Pancreas (tissue), 10 donors: ENCODE measurements at regions not wholly inside any gene's neighbourhood (a gene's known extent, or its start where the extent isn't known, plus 50 kb on each side); places are given as distances from the start of the nearest gene placed in this dataset.
"Not testable (repeated sequence)": the region's sequence is repeated elsewhere in the genome, so short reads cannot be mapped to it uniquely, and the experiment has no call there.

ENCODE experiments used
- ATAC-seq, 4 donors: fragments of 200-7000 bp; cut with Tn5 transposase; one replicate each; pipeline versions ENCODE4 v1.8.0 to v1.9.1; 2020; ENCODE audit warnings: mild to moderate bottlenecking in 4 of 4, moderate library complexity in 4 of 4
- DNase-seq, 6 donors: peaks; one replicate each; pipeline ENCODE4 v3.0.0-alpha.2; 2020
- FAIRE-seq: peaks from 2 replicates; lab custom pipeline; 2012; peaks lifted over from hg19 to GRCh38; lab: Jason Lieb, UNC
- H3K27ac ChIP-seq, 4 donors: fragments of 200-600 bp; sonication (generic); 1 replicate in 3 of 4; 2 replicates in 1 of 4; pipeline versions ENCODE4 v1.5.0 to v1.8.0; 2020
- H3K27me3 ChIP-seq, 4 donors: fragments of 200-600 bp; one replicate each; pipeline ENCODE4 v1.8.0; 2021
- H3K36me3 ChIP-seq, 3 donors: fragments of 200-600 bp; sonication (generic) in 1 of 3; one replicate each; pipeline versions ENCODE4 v1.5.0 to v1.8.0; 2020 to 2021
- H3K4me1 ChIP-seq, 3 donors: fragments of 200-600 bp; one replicate each; pipeline ENCODE4 v1.8.0; 2021
- H3K4me3 ChIP-seq, 4 donors: fragments of 200-600 bp; sonication (generic) in 2 of 4; one replicate each; pipeline versions ENCODE4 v1.5.0 to v1.8.0; 2020 to 2021
- H3K9me3 ChIP-seq, 4 donors: fragments of 200-600 bp; one replicate each; pipeline ENCODE4 v1.8.0; 2021
- WGBS, 2 donors: extraction: QIAGEN DNeasy Blood & Tissue Kit; methylation state at CpG; one replicate each; pipeline ENCODE4 v1.1.7; 2013; 5-methylcytosine and 5-hydroxymethylcytosine counted together
- intact Hi-C, 3 donors: fragments of 100-400 bp; cut with DNase I; formaldehyde crosslinking; loops; one replicate each; pipeline versions ENCODE4 v1.11.1 to v1.14.2; 2022
- TF ChIP-seq, protein P1 (sequence below), 4 donors: fragments of 200-600 bp; sonication (generic) in 3 of 4; IDR thresholded peaks; one replicate each; pipeline versions ENCODE4 v1.5.0 to v1.8.0; 2021; ENCODE audit warnings: antibody characterized with exemption in 4 of 4
- donor health status: healthy with polysubstance abuse.
- donor health status: DM: no; HTN: no; CAD: no; lungs with moderate emphysema.
- donor health status: DM: no; HTN: no; CAD: no.
- donor health status: control.
- donor health status: control.
- donor health status: Bipolar disorder and iron deficiency.
- donor health status: DM: yes; HTN: yes; CAD: no.
- donor health status: DM: no; HTN: no; CAD: no.
- donor health status: DM: no; HTN: no; CAD: no.
- donor health status: DM: yes; HTN: yes; CAD: no.

DNA sequence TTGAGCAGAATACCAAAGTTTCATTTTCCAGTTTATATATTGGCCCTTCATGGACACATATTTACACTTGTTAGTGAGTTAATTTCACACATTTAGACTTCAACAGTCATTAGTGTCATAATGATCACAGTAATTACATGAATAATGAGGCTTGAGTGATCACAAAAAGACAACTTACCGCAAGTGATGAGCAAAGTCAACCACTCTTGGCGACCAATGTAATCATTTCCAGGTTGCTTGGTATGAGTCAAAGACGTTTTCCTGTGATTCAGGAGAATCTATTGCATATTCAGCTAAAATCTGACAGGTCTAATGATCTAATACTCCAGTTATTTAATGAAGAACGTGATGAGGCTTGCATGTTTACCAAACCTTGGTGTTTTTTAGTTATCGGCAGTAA lies 407.9 kb upstream of the TENM3 start:
- no peaks in the 10 kb centered on the region for H3K36me3 ChIP-seq
- H3K4me1 ChIP-seq: no peaks in the 10 kb centered on the region
- DNase-seq: no peak
- TF ChIP-seq, protein P1, sequence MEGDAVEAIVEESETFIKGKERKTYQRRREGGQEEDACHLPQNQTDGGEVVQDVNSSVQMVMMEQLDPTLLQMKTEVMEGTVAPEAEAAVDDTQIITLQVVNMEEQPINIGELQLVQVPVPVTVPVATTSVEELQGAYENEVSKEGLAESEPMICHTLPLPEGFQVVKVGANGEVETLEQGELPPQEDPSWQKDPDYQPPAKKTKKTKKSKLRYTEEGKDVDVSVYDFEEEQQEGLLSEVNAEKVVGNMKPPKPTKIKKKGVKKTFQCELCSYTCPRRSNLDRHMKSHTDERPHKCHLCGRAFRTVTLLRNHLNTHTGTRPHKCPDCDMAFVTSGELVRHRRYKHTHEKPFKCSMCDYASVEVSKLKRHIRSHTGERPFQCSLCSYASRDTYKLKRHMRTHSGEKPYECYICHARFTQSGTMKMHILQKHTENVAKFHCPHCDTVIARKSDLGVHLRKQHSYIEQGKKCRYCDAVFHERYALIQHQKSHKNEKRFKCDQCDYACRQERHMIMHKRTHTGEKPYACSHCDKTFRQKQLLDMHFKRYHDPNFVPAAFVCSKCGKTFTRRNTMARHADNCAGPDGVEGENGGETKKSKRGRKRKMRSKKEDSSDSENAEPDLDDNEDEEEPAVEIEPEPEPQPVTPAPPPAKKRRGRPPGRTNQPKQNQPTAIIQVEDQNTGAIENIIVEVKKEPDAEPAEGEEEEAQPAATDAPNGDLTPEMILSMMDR (IDR thresholded peaks at IDR 0.05): no peak
- ATAC-seq: no peak
- no peaks in the 10 kb centered on the region for H3K9me3 ChIP-seq
- no peak overlapping the region for H3K4me3 ChIP-seq
- no peak overlapping the region for H3K27ac ChIP-seq
- intact Hi-C loops: no loop called here
- 59 to 75% methylated on average over 5 of the region's 5 CpGs for WGBS, 2 donors
- H3K27me3 ChIP-seq: no peaks in the 10 kb centered on the region
- no peak for FAIRE-seq

DNA sequence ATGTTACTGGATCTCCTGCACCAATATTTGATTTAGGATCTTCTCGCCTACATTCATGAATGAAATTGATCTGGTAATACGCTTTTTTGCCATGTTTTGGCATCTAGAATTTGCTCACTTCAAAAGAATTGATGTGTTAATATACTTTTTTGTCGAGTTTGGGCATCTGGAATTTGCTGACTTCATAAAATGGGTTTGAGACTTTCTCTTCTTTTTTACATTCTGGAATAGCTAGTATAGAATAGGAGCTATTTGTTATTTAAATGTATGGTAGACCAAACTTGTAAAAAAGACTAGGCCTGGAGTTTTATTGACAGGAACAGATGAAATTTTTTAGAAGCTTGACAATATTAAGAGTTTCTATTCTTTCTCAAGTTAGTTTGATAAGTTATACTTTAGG lies 404.9 kb upstream of the TENM3 start:
- DNase-seq: no peak
- no peak for ATAC-seq
- Histone ChIP-seq H3K36me3 (no peaks in the 10 kb centered on the region), H3K27ac (no peak overlapping the region), H3K9me3 (no peaks in the 10 kb centered on the region), H3K27me3 (no peaks in the 10 kb centered on the region), H3K4me3 (no peak overlapping the region), H3K4me1 (no peaks in the 10 kb centered on the region)
- TF ChIP-seq, protein P1 (IDR thresholded peaks at IDR 0.05): no peak
- no peak for FAIRE-seq
- intact Hi-C loops: no loop called here
- WGBS, 2 donors: 71 to 78% methylated on average over 3 of the region's 3 CpGs

DNA sequence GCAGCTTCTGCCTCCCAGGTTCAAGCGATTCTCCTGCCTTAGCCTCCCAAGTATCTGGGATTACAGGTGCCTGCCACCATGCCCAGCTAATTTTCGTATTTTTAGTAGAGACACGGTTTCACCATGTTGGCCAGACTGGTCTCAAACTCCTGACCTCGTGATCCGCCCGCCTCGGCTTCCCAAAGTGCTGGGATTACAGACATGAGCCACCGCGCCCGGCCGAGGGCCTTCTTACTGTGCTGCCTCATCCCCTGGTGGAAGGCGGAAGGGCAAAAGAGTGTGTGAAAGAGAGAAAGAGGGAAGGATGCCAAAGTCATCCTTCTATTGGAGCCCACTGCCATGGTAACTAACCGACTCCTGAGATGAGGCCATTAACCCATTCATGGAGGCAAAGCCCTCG lies 399.4 kb upstream of the TENM3 start:
- ATAC-seq, H3K27ac ChIP-seq, H3K36me3 ChIP-seq, DNase-seq, FAIRE-seq, intact Hi-C loops, H3K9me3 ChIP-seq, H3K27me3 ChIP-seq, H3K4me3 ChIP-seq, H3K4me1 ChIP-seq: not testable (repeated sequence)
- 84 to 91% methylated on average over 14 of the region's 14 CpGs for WGBS, 2 donors

DNA sequence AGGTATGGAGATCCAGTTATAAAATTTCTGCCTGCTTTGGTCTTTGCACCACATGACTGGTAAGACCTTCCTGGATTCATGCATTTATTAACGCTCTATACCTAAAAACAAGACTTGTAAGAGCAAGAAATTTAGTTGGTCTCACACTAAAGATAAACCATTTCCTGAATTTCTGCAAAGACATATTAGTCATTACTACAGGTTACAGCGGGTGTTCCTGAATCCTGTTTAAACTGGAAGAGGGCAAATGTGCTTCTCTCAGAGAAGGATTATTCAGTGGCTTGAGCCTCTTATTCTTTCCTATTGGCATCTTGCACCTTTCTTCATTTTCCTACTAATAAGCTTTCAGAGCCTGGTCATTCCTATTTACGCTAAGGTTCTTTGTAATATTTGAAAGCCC lies 397.6 kb upstream of the TENM3 start:
- no peaks in the 10 kb centered on the region for H3K9me3 ChIP-seq
- DNase-seq (no peak), FAIRE-seq (no peak), ATAC-seq (no peak)
- H3K4me3 ChIP-seq: no peak overlapping the region
- TF ChIP-seq, protein P1 (IDR thresholded peaks at IDR 0.05): no peak
- no peaks in the 10 kb centered on the region for H3K36me3 ChIP-seq
- intact Hi-C loops: no loop called here
- H3K4me1 ChIP-seq: no peaks in the 10 kb centered on the region
- WGBS, 2 donors: 85 to 91% methylated on average over 3 of the region's 3 CpGs
- H3K27ac ChIP-seq: no peak overlapping the region
- H3K27me3 ChIP-seq: peaks cover 0 to 6% (median 0%) of the 10 kb centered on the region in 4 donors

DNA sequence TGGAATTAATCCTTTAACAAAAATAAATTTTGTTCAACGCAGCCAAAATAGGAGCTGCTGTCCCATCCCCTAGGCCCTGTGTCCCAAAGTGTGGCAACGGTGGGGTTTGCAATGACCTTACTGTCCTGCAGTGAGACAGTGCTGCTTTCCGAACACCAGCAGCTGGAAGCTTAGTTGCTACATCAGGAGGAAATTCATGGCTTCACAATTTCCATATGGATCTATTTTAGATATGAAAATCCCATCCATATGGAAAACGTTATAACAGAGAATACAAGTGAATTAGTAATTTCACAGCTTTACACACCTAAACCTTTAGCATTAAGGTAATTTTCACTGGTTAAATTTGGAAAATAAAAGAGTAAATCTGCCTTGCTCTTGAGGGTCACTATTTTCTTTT lies 396.3 kb upstream of the TENM3 start:
- 70 to 80% methylated on average over 4 of the region's 4 CpGs for WGBS, 2 donors
- intact Hi-C loops: no loop called here
- TF ChIP-seq, protein P1 (IDR thresholded peaks at IDR 0.05): no peak
- ATAC-seq (no peak), DNase-seq (no peak), FAIRE-seq (no peak)
- H3K4me1 ChIP-seq: no peaks in the 10 kb centered on the region
- H3K9me3 ChIP-seq: no peaks in the 10 kb centered on the region
- no peak overlapping the region for H3K27ac ChIP-seq
- peaks cover 0 to 6% (median 2%) of the 10 kb centered on the region in 4 donors for H3K27me3 ChIP-seq
- no peaks in the 10 kb centered on the region for H3K36me3 ChIP-seq
- H3K4me3 ChIP-seq: no peak overlapping the region
